ENCODE measurements at regions not wholly inside any gene's neighbourhood (a gene's known extent, or its start where the extent isn't known, plus 50 kb on each side); places are given as distances from the start of the nearest gene placed in this dataset.
A peak's percentile ranks its signal among the peaks of the same experiment; 100 is the strongest.
"Not testable (repeated sequence)": the region's sequence is repeated elsewhere in the genome, so short reads cannot be mapped to it uniquely, and the experiment has no call there.

GRCh38 chr20:2203436-2203835 is 92.4 kb upstream of the TGM3 start:
- DNase-seq, result no peak

GRCh38 chr20:2204021-2204420 is 91.8 kb upstream of the TGM3 start:
- no peak for DNase-seq

GRCh38 chr20:2206957-2207769 is 88.6 kb upstream of the TGM3 start:
- peak; percentile 37 for DNase-seq

GRCh38 chr20:2207770-2208097 is 88.1 kb upstream of the TGM3 start:
- DNase-seq, result no peak

- no peak for DNase-seq
Measured at GRCh38 chr20:2208897-2209296, 86.9 kb upstream of the TGM3 start.

- DNase-seq, result peak; percentile 84
Measured at GRCh38 chr20:2210646-2211552, 84.9 kb upstream of the TGM3 start.

- no peak for DNase-seq
Measured at GRCh38 chr20:2212456-2213015, 83.3 kb upstream of the TGM3 start.

- no peak for DNase-seq
Measured at GRCh38 chr20:2213401-2213800, 82.4 kb upstream of the TGM3 start.

GRCh38 chr20:2217857-2218539 is 77.8 kb upstream of the TGM3 start:
- DNase-seq, result no peak

GRCh38 chr20:2219481-2220006 is 76.3 kb upstream of the TGM3 start:
- DNase-seq, result no peak

- no peak for DNase-seq
Measured at GRCh38 chr20:2220298-2220697, 75.5 kb upstream of the TGM3 start.

GRCh38 chr20:2221921-2222320 is 73.9 kb upstream of the TGM3 start:
- DNase-seq, result no peak

- DNase-seq, result no peak
Measured at GRCh38 chr20:2223558-2224367, 72.0 kb upstream of the TGM3 start.

- DNase-seq, result no peak
Measured at GRCh38 chr20:2224368-2224639, 71.5 kb upstream of the TGM3 start.

- not testable (repeated sequence) for DNase-seq
Measured at GRCh38 chr20:2227285-2227684, 68.5 kb upstream of the TGM3 start.

GRCh38 chr20:2227861-2228260 is 67.9 kb upstream of the TGM3 start:
- no peak for DNase-seq

- no peak for DNase-seq
Measured at GRCh38 chr20:2228926-2229325, 66.9 kb upstream of the TGM3 start.

- DNase-seq, result peak; percentile 46
Measured at GRCh38 chr20:2230726-2231488, 64.9 kb upstream of the TGM3 start.

- no peak for DNase-seq
Measured at GRCh38 chr20:2231701-2232100, 64.1 kb upstream of the TGM3 start.

- no peak for DNase-seq
Measured at GRCh38 chr20:2234598-2235191, 61.1 kb upstream of the TGM3 start.

- DNase-seq, result no peak
Measured at GRCh38 chr20:2236256-2236655, 59.5 kb upstream of the TGM3 start.
